GM12875 (cell line): ENCODE measurements at regions not wholly inside any gene's neighbourhood (a gene's known extent, or its start where the extent isn't known, plus 50 kb on each side); places are given as distances from the start of the nearest gene placed in this dataset.
"Not testable (repeated sequence)": the region's sequence is repeated elsewhere in the genome, so short reads cannot be mapped to it uniquely, and the experiment has no call there.

Experiments
- H3K4me3 ChIP-seq: one replicate; pipeline ENCODE4 v1.5.1; 2011; ENCODE audit warnings: low read depth, low read length, control low read depth
- TF ChIP-seq, protein P1 (sequence below): IDR thresholded peaks from 2 replicates; pipeline ENCODE4 v1.5.1; 2011; ENCODE audit warnings: low read depth, mild to moderate bottlenecking, control low read depth, inconsistent platforms, low read length, moderate library complexity, borderline replicate concordance; ENCODE audit not compliant: insufficient read depth

- TF ChIP-seq, protein P1, sequence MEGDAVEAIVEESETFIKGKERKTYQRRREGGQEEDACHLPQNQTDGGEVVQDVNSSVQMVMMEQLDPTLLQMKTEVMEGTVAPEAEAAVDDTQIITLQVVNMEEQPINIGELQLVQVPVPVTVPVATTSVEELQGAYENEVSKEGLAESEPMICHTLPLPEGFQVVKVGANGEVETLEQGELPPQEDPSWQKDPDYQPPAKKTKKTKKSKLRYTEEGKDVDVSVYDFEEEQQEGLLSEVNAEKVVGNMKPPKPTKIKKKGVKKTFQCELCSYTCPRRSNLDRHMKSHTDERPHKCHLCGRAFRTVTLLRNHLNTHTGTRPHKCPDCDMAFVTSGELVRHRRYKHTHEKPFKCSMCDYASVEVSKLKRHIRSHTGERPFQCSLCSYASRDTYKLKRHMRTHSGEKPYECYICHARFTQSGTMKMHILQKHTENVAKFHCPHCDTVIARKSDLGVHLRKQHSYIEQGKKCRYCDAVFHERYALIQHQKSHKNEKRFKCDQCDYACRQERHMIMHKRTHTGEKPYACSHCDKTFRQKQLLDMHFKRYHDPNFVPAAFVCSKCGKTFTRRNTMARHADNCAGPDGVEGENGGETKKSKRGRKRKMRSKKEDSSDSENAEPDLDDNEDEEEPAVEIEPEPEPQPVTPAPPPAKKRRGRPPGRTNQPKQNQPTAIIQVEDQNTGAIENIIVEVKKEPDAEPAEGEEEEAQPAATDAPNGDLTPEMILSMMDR, result no peak
- no peak overlapping the region for H3K4me3 ChIP-seq
Observed at GRCh38 chr1:201637282-201638079, 98.6 kb downstream of the NAV1 start.

DNA sequence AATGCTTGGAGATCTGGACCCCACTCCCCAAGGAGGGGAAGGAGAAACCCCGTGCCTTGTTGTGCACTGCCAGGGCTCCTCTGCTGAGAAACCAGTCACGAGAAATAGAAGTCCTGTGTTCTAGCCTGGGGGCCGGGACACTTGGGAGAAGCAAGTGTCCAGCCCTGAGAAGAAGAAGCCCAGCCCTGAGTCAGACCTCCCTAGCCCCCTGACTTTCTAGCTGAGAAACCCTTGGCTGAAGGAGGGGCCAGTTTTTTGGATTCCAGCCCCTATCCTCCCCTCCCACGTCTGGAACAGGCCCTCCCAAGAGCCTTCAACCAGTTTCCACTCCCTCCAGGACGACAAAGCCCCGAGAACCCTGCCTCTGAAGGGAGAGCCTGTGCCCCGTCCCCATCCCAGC, 100.5 kb downstream of the NAV1 start:
- H3K4me3 ChIP-seq, result no peak overlapping the region
- TF ChIP-seq, protein P1, result no peak

DNA sequence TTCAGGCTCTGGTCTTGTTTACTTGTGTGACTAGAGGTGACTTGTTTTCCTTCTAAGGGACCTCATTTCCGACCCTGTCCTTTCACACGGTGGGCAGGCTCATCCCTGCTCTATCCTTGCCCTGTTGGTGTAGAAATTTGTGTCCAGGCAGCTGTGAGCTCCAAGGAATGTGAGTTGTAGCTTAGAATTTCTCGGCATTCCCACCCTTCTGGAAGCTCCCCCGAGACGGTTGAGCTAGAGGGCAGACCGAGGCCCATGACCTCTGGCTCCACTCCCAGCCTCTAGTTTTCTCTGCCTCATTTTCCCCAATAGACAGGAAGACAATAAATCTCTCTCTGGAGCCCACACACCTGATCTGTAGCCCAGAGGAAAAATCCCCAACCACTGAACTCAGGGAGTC, 100.9 kb downstream of the NAV1 start:
- H3K4me3 ChIP-seq, result no peak overlapping the region
- TF ChIP-seq, protein P1, result no peak

- H3K4me3 ChIP-seq, result no peak overlapping the region
- TF ChIP-seq, protein P1, result no peak
Observed at GRCh38 chr1:201640624-201641023, 101.7 kb downstream of the NAV1 start.

- TF ChIP-seq, protein P1, result no peak
- no peak overlapping the region for H3K4me3 ChIP-seq
Observed at GRCh38 chr1:201641524-201642253, 102.8 kb downstream of the NAV1 start.

DNA sequence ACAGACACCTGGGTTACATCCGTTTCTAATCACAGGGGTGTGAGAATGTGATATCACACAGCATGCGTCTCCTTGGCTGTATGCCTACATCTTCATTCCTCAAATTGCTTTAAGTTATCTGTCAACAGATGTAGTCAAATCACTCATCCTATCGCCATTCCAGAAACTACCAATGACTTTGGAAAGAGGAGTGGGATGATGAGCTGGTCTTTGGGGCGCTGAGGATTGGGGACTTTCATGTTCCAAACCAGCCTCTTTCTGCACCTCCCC, 104.8 kb downstream of the NAV1 start:
- no peak overlapping the region for H3K4me3 ChIP-seq
- TF ChIP-seq, protein P1, result no peak

- no peak overlapping the region for H3K4me3 ChIP-seq
- TF ChIP-seq, protein P1, result no peak
Observed at GRCh38 chr1:201644197-201644596, 105.3 kb downstream of the NAV1 start.

GRCh38 chr1:201645000-201645399, 106.1 kb downstream of the NAV1 start:
- not testable (repeated sequence) for H3K4me3 ChIP-seq
